H1 (cell line): ENCODE measurements at regions not wholly inside any gene's neighbourhood (a gene's known extent, or its start where the extent isn't known, plus 50 kb on each side); places are given as distances from the start of the nearest gene placed in this dataset.

Experiments
- CEBPB ChIP-seq: IDR thresholded peaks from 2 replicates; pipeline ENCODE4 v1.6.1; 2012; ENCODE audit warnings: low read depth, low read length
- CHD7 ChIP-seq: fragments of 300-600 bp; sonication (generic); IDR thresholded peaks from 2 replicates; pipeline ENCODE4 v1.7.1; 2012; ENCODE audit warnings: low read length, moderate library complexity, mild to moderate bottlenecking, inconsistent platforms; ENCODE audit not compliant: insufficient replicate concordance
- SP4 ChIP-seq: IDR thresholded peaks from 2 replicates; pipeline ENCODE4 v1.6.1; 2012; ENCODE audit warnings: low read length, inconsistent platforms

GRCh38 chr3:10715886-10716285 is 100.1 kb upstream of the SLC6A11 start (continued):
- TF ChIP-seq CHD7 = no peak
- no peak for TF ChIP-seq CEBPB
- TF ChIP-seq SP4 = no peak
